HCT116 (cell line): ENCODE measurements at regions not wholly inside any gene's neighbourhood (a gene's known extent, or its start where the extent isn't known, plus 50 kb on each side); places are given as distances from the start of the nearest gene placed in this dataset.

ENCODE experiments used
- CBX3 ChIP-seq: IDR thresholded peaks from 2 replicates; pipeline ENCODE4 v1.6.1; 2012; ENCODE audit warnings: low read depth
- EZH2 ChIP-seq: fragments of 200-600 bp; sonication (generic); IDR thresholded peaks from 2 replicates; pipeline ENCODE4 v1.6.1; 2017; ENCODE audit warnings: antibody characterized with exemption, mixed run types
- RAD21 ChIP-seq: IDR thresholded peaks from 2 replicates; pipeline ENCODE4 v1.6.1; 2012; ENCODE audit warnings: low read depth, mild to moderate bottlenecking
- REST ChIP-seq: IDR thresholded peaks from 2 replicates; pipeline ENCODE4 v1.6.1; 2012; ENCODE audit warnings: low read depth
- TCF7L2 ChIP-seq: IDR thresholded peaks from 2 replicates; pipeline ENCODE4 v1.7.0; 2011; ENCODE audit warnings: borderline replicate concordance, inconsistent platforms; ENCODE audit not compliant: insufficient read depth, insufficient read length; ENCODE audit errors: extremely low read depth
- ZFX ChIP-seq: fragments of 450-650 bp; IDR thresholded peaks from 2 replicates; pipeline ENCODE4 v1.6.1; 2017
- ZNF274 ChIP-seq: fragments of 200-500 bp; sonication (Bioruptor generic); IDR thresholded peaks from 2 replicates; pipeline ENCODE4 v1.6.1; 2014; ENCODE audit warnings: mild to moderate bottlenecking, low read depth, low read length, inconsistent platforms
- TF ChIP-seq, protein P1 (sequence below), 3 experiments: fragments of 200-600 bp in 1 of 3; sonication (generic) in 1 of 3; IDR thresholded peaks in 2 of 3; conservative IDR thresholded peaks in 1 of 3; 2 replicates each; pipeline ENCODE4 v1.5.1; 2012 to 2017; ENCODE audit warnings: low read depth in 2 of 3, low read length in 2 of 3, antibody characterized with exemption in 1 of 3, borderline replicate concordance in 1 of 3, control low read depth in 1 of 3, mild to moderate bottlenecking in 1 of 3, mixed read lengths in 1 of 3, mixed run types in 1 of 3, moderate library complexity in 1 of 3; ENCODE audit not compliant: insufficient read depth in 1 of 3

DNA sequence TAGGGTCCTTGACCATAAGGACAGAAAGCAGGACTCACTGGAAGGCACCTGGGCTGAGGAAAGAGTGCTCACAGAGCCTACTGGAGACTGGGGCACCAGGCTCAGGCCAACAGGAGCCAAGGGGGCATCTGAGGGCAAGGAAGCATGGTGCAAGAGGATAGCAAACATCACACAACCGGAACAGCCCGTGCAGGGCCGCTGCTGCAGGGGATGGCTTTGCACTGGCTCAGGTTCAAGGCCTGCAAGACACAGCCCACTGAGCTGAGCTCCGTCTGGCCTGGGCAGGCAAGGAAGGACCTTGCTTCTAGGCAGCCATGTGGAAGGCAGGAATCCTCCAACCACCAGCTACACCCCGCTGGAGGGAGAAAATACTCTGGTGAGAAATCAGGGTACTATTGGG lies 59.8 kb upstream of the KIF26B start:
- TF ChIP-seq RAD21 (no peak), CBX3 (no peak), TCF7L2 (no peak), EZH2 (no peak), REST (no peak), ZFX (no peak), ZNF274 (no peak)
- TF ChIP-seq, protein P1, sequence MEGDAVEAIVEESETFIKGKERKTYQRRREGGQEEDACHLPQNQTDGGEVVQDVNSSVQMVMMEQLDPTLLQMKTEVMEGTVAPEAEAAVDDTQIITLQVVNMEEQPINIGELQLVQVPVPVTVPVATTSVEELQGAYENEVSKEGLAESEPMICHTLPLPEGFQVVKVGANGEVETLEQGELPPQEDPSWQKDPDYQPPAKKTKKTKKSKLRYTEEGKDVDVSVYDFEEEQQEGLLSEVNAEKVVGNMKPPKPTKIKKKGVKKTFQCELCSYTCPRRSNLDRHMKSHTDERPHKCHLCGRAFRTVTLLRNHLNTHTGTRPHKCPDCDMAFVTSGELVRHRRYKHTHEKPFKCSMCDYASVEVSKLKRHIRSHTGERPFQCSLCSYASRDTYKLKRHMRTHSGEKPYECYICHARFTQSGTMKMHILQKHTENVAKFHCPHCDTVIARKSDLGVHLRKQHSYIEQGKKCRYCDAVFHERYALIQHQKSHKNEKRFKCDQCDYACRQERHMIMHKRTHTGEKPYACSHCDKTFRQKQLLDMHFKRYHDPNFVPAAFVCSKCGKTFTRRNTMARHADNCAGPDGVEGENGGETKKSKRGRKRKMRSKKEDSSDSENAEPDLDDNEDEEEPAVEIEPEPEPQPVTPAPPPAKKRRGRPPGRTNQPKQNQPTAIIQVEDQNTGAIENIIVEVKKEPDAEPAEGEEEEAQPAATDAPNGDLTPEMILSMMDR (IDR thresholded peaks at IDR 0.05 in 2 of 3, conservative IDR thresholded peaks at IDR 0.05 in 1 of 3; ENCODE audit: borderline replicate concordance in 1 of 3, insufficient read depth in 1 of 3, low read depth in 2 of 3, low read length in 2 of 3) = no peak
